Endodermal cell (in vitro differentiated cells): ENCODE measurements at regions not wholly inside any gene's neighbourhood (a gene's known extent, or its start where the extent isn't known, plus 50 kb on each side); places are given as distances from the start of the nearest gene placed in this dataset.

Experiments used
- DNase-seq: peaks from one replicate; pipeline ENCODE4 v3.0.0-alpha.2; 2017
- H3K27ac ChIP-seq: 2 replicates; pipeline ENCODE4 v1.5.1; 2013; ENCODE audit warnings: mild to moderate bottlenecking, low read depth, low read length, moderate library complexity
- H3K27me3 ChIP-seq: 2 replicates; pipeline ENCODE4 v1.6.1; 2013; ENCODE audit warnings: mild to moderate bottlenecking, low read length, moderate library complexity; ENCODE audit not compliant: insufficient read depth, control insufficient read depth, poor library complexity, severe bottlenecking
- H3K36me3 ChIP-seq: 2 replicates; pipeline ENCODE4 v1.7.0; 2013; ENCODE audit warnings: mild to moderate bottlenecking, low read length, moderate library complexity; ENCODE audit not compliant: control insufficient read depth, insufficient read depth
- H3K4me1 ChIP-seq: one replicate; pipeline ENCODE4 v1.7.0; 2013; ENCODE audit warnings: low read length; ENCODE audit not compliant: control insufficient read depth, insufficient read depth
- H3K4me3 ChIP-seq: 2 replicates; pipeline ENCODE4 v1.5.1; 2013; ENCODE audit warnings: mild to moderate bottlenecking, low read length, moderate library complexity
- H3K9ac ChIP-seq: 2 replicates; pipeline ENCODE4 v1.6.1; 2013; ENCODE audit warnings: mild to moderate bottlenecking, low read length, moderate library complexity; ENCODE audit not compliant: poor library complexity, severe bottlenecking; ENCODE audit errors: extremely low read depth
- H3K9me3 ChIP-seq: 2 replicates; pipeline ENCODE4 v1.6.1; 2013; ENCODE audit warnings: mild to moderate bottlenecking, low read length, moderate library complexity; ENCODE audit not compliant: control insufficient read depth
- H3K27ac Mint-ChIP-seq: 2 replicates; pipeline ENCODE4 v1.8.0; 2020; ENCODE audit warnings: mixed read lengths
- H3K27me3 Mint-ChIP-seq: 2 replicates; pipeline ENCODE4 v1.8.0; 2021; ENCODE audit warnings: mild to moderate bottlenecking, mixed read lengths; ENCODE audit not compliant: insufficient read depth
- H3K36me3 Mint-ChIP-seq: 2 replicates; pipeline ENCODE4 v1.8.0; 2020; ENCODE audit warnings: low read depth, mixed read lengths
- H3K4me1 Mint-ChIP-seq: 2 replicates; pipeline ENCODE4 v1.8.0; 2020; ENCODE audit warnings: mixed read lengths
- H3K4me3 Mint-ChIP-seq: 2 replicates; pipeline ENCODE4 v1.8.0; 2020; ENCODE audit warnings: mild to moderate bottlenecking, moderate library complexity, mixed read lengths
- H3K9me3 Mint-ChIP-seq: 2 replicates; pipeline ENCODE4 v1.8.0; 2020; ENCODE audit warnings: mild to moderate bottlenecking, mixed read lengths
- WGBS, 2 experiments: methylation state at CpG; one replicate each; pipeline versions ENCODE4 v1.1.5 to v1.1.7; 2013; ENCODE audit warnings: missing lambda C conversion rate in 2 of 2, mixed read lengths in 1 of 2; ENCODE audit not compliant: insufficient coverage in 1 of 2, insufficient read length in 1 of 2; 5-methylcytosine and 5-hydroxymethylcytosine counted together
- TF ChIP-seq, protein P1 (sequence below): fragments of 200-600 bp; sonication (generic); conservative IDR thresholded peaks from 2 replicates; pipeline ENCODE4 v1.5.0; 2021; ENCODE audit warnings: antibody characterized with exemption, mild to moderate bottlenecking

DNA sequence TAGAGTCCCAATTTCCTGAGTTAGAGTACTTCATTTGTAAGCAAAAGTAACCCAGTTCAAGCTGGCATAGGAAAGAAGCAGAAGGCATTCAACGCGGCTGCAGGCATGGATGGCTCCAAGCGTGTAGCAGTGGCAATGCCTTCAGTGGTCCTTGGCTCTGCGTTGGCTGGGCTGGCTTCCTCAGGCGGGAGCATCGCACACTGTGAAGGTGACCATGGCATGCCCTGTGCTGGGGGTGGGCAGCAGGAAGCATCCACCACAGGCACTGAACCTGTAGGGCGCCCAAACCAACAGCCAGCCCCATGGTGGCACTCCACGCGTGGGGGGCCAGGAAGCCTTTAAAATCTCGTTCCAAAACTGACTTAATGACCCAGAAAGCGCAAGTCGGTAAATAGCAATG is 53.6 kb upstream of the SPACA7 start:
- Mint-ChIP-seq H3K4me1 (no peaks in the 10 kb centered on the region), H3K9me3 (peaks cover 8% of the 10 kb centered on the region), H3K27me3 (peaks cover 29% of the 10 kb centered on the region), H3K27ac (no peak overlapping the region), H3K36me3 (no peaks in the 10 kb centered on the region), H3K4me3 (no peak overlapping the region)
- Histone ChIP-seq H3K9ac (no peak overlapping the region), H3K4me3 (no peak overlapping the region), H3K27ac (no peak overlapping the region), H3K27me3 (no peaks in the 10 kb centered on the region), H3K4me1 (no peaks in the 10 kb centered on the region), H3K36me3 (no peaks in the 10 kb centered on the region), H3K9me3 (no peaks in the 10 kb centered on the region)
- TF ChIP-seq, protein P1, sequence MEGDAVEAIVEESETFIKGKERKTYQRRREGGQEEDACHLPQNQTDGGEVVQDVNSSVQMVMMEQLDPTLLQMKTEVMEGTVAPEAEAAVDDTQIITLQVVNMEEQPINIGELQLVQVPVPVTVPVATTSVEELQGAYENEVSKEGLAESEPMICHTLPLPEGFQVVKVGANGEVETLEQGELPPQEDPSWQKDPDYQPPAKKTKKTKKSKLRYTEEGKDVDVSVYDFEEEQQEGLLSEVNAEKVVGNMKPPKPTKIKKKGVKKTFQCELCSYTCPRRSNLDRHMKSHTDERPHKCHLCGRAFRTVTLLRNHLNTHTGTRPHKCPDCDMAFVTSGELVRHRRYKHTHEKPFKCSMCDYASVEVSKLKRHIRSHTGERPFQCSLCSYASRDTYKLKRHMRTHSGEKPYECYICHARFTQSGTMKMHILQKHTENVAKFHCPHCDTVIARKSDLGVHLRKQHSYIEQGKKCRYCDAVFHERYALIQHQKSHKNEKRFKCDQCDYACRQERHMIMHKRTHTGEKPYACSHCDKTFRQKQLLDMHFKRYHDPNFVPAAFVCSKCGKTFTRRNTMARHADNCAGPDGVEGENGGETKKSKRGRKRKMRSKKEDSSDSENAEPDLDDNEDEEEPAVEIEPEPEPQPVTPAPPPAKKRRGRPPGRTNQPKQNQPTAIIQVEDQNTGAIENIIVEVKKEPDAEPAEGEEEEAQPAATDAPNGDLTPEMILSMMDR: no peak
- WGBS, 2 experiments: 91 to 97% methylated on average over 12 of the region's 12 CpGs
- no peak for DNase-seq

DNA sequence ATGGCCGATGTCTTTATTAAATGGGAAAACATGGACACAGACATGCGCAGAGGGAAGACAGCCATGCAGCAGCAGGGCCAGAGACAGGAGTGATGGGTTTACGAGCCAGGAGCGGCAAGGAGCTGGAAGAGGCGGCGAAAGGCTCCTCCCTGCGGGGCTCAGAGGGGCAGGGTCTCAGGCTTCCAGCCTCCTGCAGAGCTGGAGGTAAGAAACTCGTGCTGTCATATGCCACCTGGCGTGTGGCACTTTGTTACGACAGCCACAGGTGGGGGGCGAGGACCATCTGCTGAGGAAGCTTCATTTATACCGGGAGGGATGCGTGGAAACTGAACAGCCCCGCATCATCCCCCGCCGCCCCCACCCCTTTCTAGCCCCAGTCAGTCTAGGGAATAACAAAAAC is 52.0 kb upstream of the SPACA7 start:
- WGBS, 2 experiments: 63 to 70% methylated on average over 15 to 16 of the region's 16 CpGs
- no peaks in the 10 kb centered on the region for H3K27me3 ChIP-seq
- Mint-ChIP-seq H3K27me3 (peaks cover 42% of the 10 kb centered on the region), H3K9me3 (peaks cover under 1% of the 10 kb centered on the region), H3K4me3 (no peak overlapping the region), H3K36me3 (no peaks in the 10 kb centered on the region), H3K4me1 (no peaks in the 10 kb centered on the region), H3K27ac (no peak overlapping the region)
- H3K9me3 ChIP-seq: no peaks in the 10 kb centered on the region
- no peak overlapping the region for H3K4me3 ChIP-seq
- H3K36me3 ChIP-seq: no peaks in the 10 kb centered on the region
- H3K9ac ChIP-seq: no peak overlapping the region
- TF ChIP-seq, protein P1: no peak
- peak; percentile 53 for DNase-seq
- H3K4me1 ChIP-seq: no peaks in the 10 kb centered on the region
- no peak overlapping the region for H3K27ac ChIP-seq

DNA sequence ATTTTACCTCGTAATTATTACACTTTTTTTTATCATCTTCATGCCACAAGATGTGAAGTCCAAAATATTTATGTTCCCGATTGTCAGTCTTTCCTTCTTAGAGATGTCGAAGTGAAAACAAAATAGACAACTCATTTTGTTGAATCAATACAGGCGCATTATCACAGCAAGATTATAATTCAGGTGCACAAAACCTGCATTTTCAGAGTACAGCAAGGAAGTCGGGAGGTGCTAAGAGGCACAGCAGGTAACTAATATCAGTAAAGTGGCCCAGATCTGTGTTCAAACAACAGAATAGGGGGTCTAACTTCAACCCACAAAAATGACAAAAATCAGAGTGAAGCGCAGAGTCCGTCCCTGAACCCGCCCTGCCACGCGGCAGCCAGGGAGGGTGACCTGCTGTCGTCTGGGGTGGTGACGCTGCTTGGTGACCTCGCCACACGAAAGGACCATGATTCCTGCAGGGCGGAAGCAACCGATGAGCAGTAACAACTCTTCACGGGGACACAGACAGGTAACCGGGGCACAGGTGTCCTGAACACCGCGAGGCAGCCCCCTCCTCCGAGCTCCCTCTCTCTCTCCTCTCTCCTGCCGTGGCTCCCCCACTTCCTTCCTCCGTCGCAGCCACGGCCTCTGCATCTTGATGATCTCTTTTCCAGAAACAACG is 50.9 kb upstream of the SPACA7 start:
- peaks cover 50% of the 10 kb centered on the region for H3K27me3 Mint-ChIP-seq
- 84 to 87% methylated on average over 21 to 26 of the region's 26 CpGs for WGBS, 2 experiments
- no peak overlapping the region for H3K9ac ChIP-seq
- H3K36me3 Mint-ChIP-seq: no peaks in the 10 kb centered on the region
- H3K4me1 ChIP-seq: no peaks in the 10 kb centered on the region
- H3K4me3 Mint-ChIP-seq: no peak overlapping the region
- H3K27ac Mint-ChIP-seq: no peak overlapping the region
- H3K27ac ChIP-seq: no peak overlapping the region
- TF ChIP-seq, protein P1: no peak
- no peaks in the 10 kb centered on the region for H3K4me1 Mint-ChIP-seq
- H3K4me3 ChIP-seq: no peak overlapping the region
- peak; percentile 41 for DNase-seq
- no peaks in the 10 kb centered on the region for H3K9me3 ChIP-seq
- no peaks in the 10 kb centered on the region for H3K27me3 ChIP-seq
- no peaks in the 10 kb centered on the region for H3K36me3 ChIP-seq
- no peaks in the 10 kb centered on the region for H3K9me3 Mint-ChIP-seq
